CD14-positive monocyte (primary cell): ENCODE measurements at regions not wholly inside any gene's neighbourhood (a gene's known extent, or its start where the extent isn't known, plus 50 kb on each side); places are given as distances from the start of the nearest gene placed in this dataset.

ENCODE experiments used
- DNase-seq, 3 donors: peaks; one replicate each; pipeline ENCODE4 v3.0.0-alpha.2; 2011 to 2022
- H2AFZ ChIP-seq: 2 replicates; pipeline ENCODE4 v1.6.0; 2012; ENCODE audit warnings: mild to moderate bottlenecking, low read depth, low read length, inconsistent platforms; ENCODE audit not compliant: insufficient read depth, poor library complexity, severe bottlenecking
- H3K27ac ChIP-seq, 2 donors: 1 replicate in 1 of 2; 2 replicates in 1 of 2; pipeline ENCODE4 v1.5.1; 2012 to 2013; ENCODE audit warnings: low read length in 2 of 2, control low read depth in 1 of 2, inconsistent platforms in 1 of 2, low read depth in 1 of 2, mild to moderate bottlenecking in 1 of 2
- H3K27me3 ChIP-seq, 2 donors: one replicate each; pipeline versions ENCODE4 v1.6.0 to v1.6.1; 2011 to 2013; ENCODE audit warnings: low read length in 2 of 2; ENCODE audit not compliant: control insufficient read depth in 2 of 2, insufficient read depth in 2 of 2
- H3K36me3 ChIP-seq, 2 donors: replicated peaks in 1 of 2; 1 replicate in 1 of 2; 2 replicates in 1 of 2; pipeline versions ENCODE4 v1.5.1 to v1.6.1; 2012 to 2013; ENCODE audit warnings: low read length in 2 of 2, control low read depth in 1 of 2, inconsistent platforms in 1 of 2, mild to moderate bottlenecking in 1 of 2; ENCODE audit not compliant: insufficient read depth in 2 of 2, control insufficient read depth in 1 of 2
- H3K4me1 ChIP-seq, 2 donors: 1 replicate in 1 of 2; 2 replicates in 1 of 2; pipeline versions ENCODE4 v1.5.1 to v1.6.1; 2012 to 2013; ENCODE audit warnings: low read length in 2 of 2, control low read depth in 1 of 2, inconsistent platforms in 1 of 2, mild to moderate bottlenecking in 1 of 2, moderate library complexity in 1 of 2; ENCODE audit not compliant: insufficient read depth in 2 of 2, control insufficient read depth in 1 of 2
- H3K4me2 ChIP-seq: replicated peaks from 2 replicates; pipeline ENCODE3; 2012; ENCODE audit warnings: low read length, moderate library complexity, mild to moderate bottlenecking; ENCODE audit not compliant: poor library complexity, severe bottlenecking; ENCODE audit errors: extremely low read depth
- H3K4me3 ChIP-seq, 3 experiments: fragments of 200-600 bp in 1 of 3; sonication (generic) in 1 of 3; replicated peaks in 1 of 3; 1 replicate in 2 of 3; 2 replicates in 1 of 3; pipeline ENCODE4 v1.5.1; 2011 to 2013; ENCODE audit warnings: low read length in 3 of 3, mild to moderate bottlenecking in 3 of 3, control low read depth in 2 of 3, low read depth in 2 of 3, inconsistent platforms in 1 of 3, moderate library complexity in 1 of 3
- H3K79me2 ChIP-seq: 2 replicates; pipeline ENCODE4 v1.6.0; 2012; ENCODE audit warnings: mild to moderate bottlenecking, control low read depth, inconsistent platforms, low read length, moderate library complexity; ENCODE audit not compliant: insufficient read depth
- H3K9ac ChIP-seq: 2 replicates; pipeline ENCODE4 v1.6.0; 2017; ENCODE audit warnings: low read length, mild to moderate bottlenecking; ENCODE audit not compliant: insufficient read depth, poor library complexity, severe bottlenecking
- H3K9me3 ChIP-seq, 2 donors: replicated peaks in 1 of 2; 1 replicate in 1 of 2; 2 replicates in 1 of 2; pipeline versions ENCODE4 v1.5.1 to v1.6.1; 2012 to 2013; ENCODE audit warnings: low read length in 2 of 2, control low read depth in 1 of 2; ENCODE audit not compliant: control insufficient read depth in 1 of 2, insufficient read depth in 1 of 2
- H4K20me1 ChIP-seq: 2 replicates; pipeline ENCODE4 v1.6.0; 2012; ENCODE audit warnings: mild to moderate bottlenecking, low read length, control low read depth, moderate library complexity; ENCODE audit not compliant: insufficient read depth
- H3K27ac Mint-ChIP-seq, 7 donors: one replicate each; pipeline ENCODE4 v1.8.0; 2020; ENCODE audit warnings: mild to moderate bottlenecking in 7 of 7, mixed read lengths in 7 of 7, moderate library complexity in 6 of 7, inconsistent platforms in 2 of 7
- H3K27me3 Mint-ChIP-seq, 3 donors: one replicate each; pipeline ENCODE4 v1.8.0; 2021 to 2022; ENCODE audit warnings: low read depth in 3 of 3, mild to moderate bottlenecking in 3 of 3, mixed read lengths in 3 of 3, moderate library complexity in 3 of 3, inconsistent platforms in 1 of 3
- H3K36me3 Mint-ChIP-seq, 2 donors: one replicate each; pipeline ENCODE4 v1.8.0; 2020; ENCODE audit warnings: mixed read lengths in 2 of 2, inconsistent platforms in 1 of 2, mild to moderate bottlenecking in 1 of 2
- H3K4me1 Mint-ChIP-seq: one replicate; pipeline ENCODE4 v1.8.0; 2020; ENCODE audit warnings: mild to moderate bottlenecking, mixed read lengths
- H3K4me3 Mint-ChIP-seq, 2 donors: one replicate each; pipeline ENCODE4 v1.8.0; 2020; ENCODE audit warnings: mild to moderate bottlenecking in 2 of 2, mixed read lengths in 2 of 2, moderate library complexity in 1 of 2
- H3K9me3 Mint-ChIP-seq, 7 donors: one replicate each; pipeline ENCODE4 v1.8.0; 2020 to 2022; ENCODE audit warnings: mixed read lengths in 7 of 7, mild to moderate bottlenecking in 6 of 7, moderate library complexity in 6 of 7, inconsistent platforms in 2 of 7
- CTCF ChIP-seq: fragments of 200-600 bp; IDR thresholded peaks from one replicate; pipeline ENCODE4 v1.8.0; 2022; ENCODE audit warnings: antibody characterized with exemption, mild to moderate bottlenecking
- WGBS: methylation state at CpG from one replicate; pipeline ENCODE4 v1.1.5; 2013; ENCODE audit warnings: missing lambda C conversion rate; ENCODE audit not compliant: insufficient coverage; 5-methylcytosine and 5-hydroxymethylcytosine counted together
- intact Hi-C, 2 donors: fragments of 100-400 bp; cut with micrococcal nuclease; formaldehyde crosslinking; loops; one replicate each; pipeline versions ENCODE4 v1.15.0 to v1.15.1; 2023

DNA sequence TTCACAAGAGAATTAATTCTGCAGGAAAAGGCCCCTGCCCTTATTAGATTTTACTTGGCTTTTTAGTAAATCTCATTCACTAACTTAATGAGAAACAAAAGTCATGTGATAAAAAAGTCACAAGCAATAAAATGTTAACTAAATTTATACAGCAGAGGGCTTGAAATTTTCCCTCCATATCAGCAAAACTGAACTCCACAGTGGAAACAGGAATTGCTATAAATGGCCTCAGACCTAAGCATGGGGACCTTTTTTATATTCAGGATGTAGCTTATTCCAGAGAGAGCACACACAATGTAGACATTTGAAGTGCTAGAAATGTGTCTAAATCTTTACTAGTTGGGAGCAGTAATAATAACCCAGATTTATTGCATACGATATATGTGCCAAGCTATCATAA is 291.5 kb downstream of the C16orf95 start:
- no peaks in the 10 kb centered on the region for H3K36me3 ChIP-seq
- H3K27me3 ChIP-seq, result no peaks in the 10 kb centered on the region
- no peaks in the 10 kb centered on the region for H3K9me3 ChIP-seq
- no peaks in the 10 kb centered on the region for H3K4me1 ChIP-seq
- peaks cover 10 to 19% (median 11%) of the 10 kb centered on the region in 3 donors for H3K27me3 Mint-ChIP-seq
- no peak overlapping the region for H3K27ac ChIP-seq
- H3K79me2 ChIP-seq, result no peaks in the 10 kb centered on the region
- intact Hi-C loops, result no loop called here
- no peaks in the 10 kb centered on the region for H3K36me3 Mint-ChIP-seq
- no peak overlapping the region for H3K9ac ChIP-seq
- H3K4me2 ChIP-seq, result no peak overlapping the region
- H4K20me1 ChIP-seq, result no peaks in the 10 kb centered on the region
- H3K4me1 Mint-ChIP-seq, result no peaks in the 10 kb centered on the region
- DNase-seq, result no peak
- no peak overlapping the region for H3K4me3 ChIP-seq
- no peak for TF ChIP-seq CTCF
- H3K9me3 Mint-ChIP-seq, result peaks cover 0 to 2% (median 0%) of the 10 kb centered on the region in 7 donors
- no peak overlapping the region for H2AFZ ChIP-seq
- H3K27ac Mint-ChIP-seq, result no peak overlapping the region
- WGBS, result no CpG with 5 or more reads among the region's 1 CpG
- peak overlapping the region in 1 of 2 donors; percentile 41 for H3K4me3 Mint-ChIP-seq

DNA sequence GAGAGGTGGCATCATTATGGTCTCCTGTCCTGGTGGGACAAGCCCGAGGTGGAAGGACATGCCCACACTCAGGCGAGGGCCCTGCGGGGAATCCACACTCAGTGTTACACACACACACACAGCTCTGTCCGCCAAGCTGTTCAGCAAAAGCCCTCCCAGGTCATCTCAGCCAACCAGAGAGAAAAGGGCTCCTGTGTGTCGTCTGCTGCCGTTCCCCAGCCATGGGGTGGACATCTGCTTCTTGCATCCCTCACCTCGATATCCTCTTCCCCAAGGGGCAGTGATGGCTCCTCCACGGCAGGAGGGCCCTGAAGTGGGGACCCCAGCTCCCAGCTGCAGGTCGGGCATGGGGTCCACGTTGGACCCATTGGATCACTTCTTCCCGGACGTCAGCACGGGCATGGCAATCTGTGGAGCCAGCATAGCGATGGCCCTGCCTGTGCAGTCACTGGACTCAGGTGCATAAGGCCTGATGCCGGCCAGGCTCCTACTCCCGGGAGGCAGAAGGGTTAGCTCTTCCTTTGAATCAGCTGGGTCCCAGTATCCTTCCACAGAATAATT is 290.1 kb downstream of the C16orf95 start:
- Mint-ChIP-seq H3K9me3 (peaks cover 0 to 2% (median 0%) of the 10 kb centered on the region in 7 donors), H3K4me1 (no peaks in the 10 kb centered on the region), H3K4me3 (no peak overlapping the region), H3K27ac (peak overlapping the region in 1 of 7 donors; percentile 55), H3K27me3 (peaks cover 5 to 17% (median 16%) of the 10 kb centered on the region in 3 donors), H3K36me3 (no peaks in the 10 kb centered on the region)
- Histone ChIP-seq H3K27ac (no peak overlapping the region), H3K27me3 (no peaks in the 10 kb centered on the region), H4K20me1 (no peaks in the 10 kb centered on the region), H3K36me3 (no peaks in the 10 kb centered on the region), H3K9me3 (no peaks in the 10 kb centered on the region), H3K4me2 (no peak overlapping the region), H3K4me3 (no peak overlapping the region), H3K4me1 (no peaks in the 10 kb centered on the region), H3K79me2 (no peaks in the 10 kb centered on the region), H3K9ac (no peak overlapping the region), H2AFZ (no peak overlapping the region)
- no peak for TF ChIP-seq CTCF
- DNase-seq, result no peak
- WGBS, result 86% methylated on average over 15 of the region's 16 CpGs
- intact Hi-C loops, result no loop called here
